ENCODE measurements at regions not wholly inside any gene's neighbourhood (a gene's known extent, or its start where the extent isn't known, plus 50 kb on each side); places are given as distances from the start of the nearest gene placed in this dataset.

DNA sequence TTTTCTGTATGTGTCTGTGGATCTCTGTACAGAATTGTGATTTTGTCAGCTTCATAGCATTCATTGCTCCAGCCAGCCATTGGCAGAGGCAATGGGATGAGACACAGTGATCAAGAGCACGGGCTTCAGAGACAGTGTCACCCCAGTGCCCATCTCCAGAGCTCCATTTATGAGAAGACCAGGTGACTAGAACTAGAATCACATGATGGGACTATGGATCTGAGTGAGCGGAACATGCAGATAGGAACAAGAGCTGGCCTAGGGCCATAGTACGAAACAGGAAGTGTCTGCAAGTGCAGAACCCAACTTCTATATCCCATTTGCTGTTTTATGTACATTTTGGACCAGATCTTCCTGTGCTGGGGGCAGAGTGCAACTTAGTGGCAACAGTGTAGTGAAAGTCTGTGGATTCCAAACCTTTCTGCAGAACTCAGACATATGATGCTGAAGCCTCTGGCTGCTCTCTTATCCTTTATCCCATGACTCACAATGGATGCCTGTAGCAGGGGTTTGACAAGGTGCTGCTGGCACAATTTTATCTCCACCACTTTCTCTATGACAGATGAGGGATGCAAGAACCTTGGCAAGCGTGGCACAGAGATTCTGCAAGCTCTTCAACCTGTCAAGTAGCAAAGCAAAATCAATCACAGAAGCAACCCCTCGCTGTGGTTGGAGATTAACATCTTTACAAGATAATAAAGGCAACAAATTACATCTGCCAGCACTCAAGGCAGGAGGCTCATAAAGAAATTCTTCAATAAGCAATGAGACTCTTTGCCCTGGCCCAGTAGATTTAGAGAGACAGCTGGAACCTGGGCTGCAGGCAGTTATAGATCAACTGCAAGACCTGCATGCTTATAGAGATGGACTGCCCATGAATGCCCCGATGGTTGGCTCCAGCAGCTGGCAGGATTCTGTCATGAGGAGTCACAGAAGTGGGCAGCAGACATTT is 681.3 kb downstream of the TNS3 start:
- H3K9me3 ChIP-seq, result no peaks in the 10 kb centered on the region
- no peak overlapping the region for H3K4me3 ChIP-seq
- no peaks in the 10 kb centered on the region for H3K36me3 ChIP-seq
- WGBS, result 32% methylated on average over 6 of the region's 6 CpGs
- peaks cover 5% of the 10 kb centered on the region for H3K4me1 ChIP-seq (replicated peaks)
- DNase-seq (ENCODE audit: low spot score), result peak; percentile 48
- H3K27me3 ChIP-seq (replicated peaks; ENCODE audit: insufficient read depth), result no peaks in the 10 kb centered on the region
- no peak overlapping the region for H3K27ac ChIP-seq
- TF ChIP-seq POLR2A (IDR thresholded peaks at IDR 0.05) (no peak), POLR2AphosphoS5 (IDR thresholded peaks at IDR 0.05) (peak; percentile 46)
- TF ChIP-seq, protein P1, sequence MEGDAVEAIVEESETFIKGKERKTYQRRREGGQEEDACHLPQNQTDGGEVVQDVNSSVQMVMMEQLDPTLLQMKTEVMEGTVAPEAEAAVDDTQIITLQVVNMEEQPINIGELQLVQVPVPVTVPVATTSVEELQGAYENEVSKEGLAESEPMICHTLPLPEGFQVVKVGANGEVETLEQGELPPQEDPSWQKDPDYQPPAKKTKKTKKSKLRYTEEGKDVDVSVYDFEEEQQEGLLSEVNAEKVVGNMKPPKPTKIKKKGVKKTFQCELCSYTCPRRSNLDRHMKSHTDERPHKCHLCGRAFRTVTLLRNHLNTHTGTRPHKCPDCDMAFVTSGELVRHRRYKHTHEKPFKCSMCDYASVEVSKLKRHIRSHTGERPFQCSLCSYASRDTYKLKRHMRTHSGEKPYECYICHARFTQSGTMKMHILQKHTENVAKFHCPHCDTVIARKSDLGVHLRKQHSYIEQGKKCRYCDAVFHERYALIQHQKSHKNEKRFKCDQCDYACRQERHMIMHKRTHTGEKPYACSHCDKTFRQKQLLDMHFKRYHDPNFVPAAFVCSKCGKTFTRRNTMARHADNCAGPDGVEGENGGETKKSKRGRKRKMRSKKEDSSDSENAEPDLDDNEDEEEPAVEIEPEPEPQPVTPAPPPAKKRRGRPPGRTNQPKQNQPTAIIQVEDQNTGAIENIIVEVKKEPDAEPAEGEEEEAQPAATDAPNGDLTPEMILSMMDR (IDR thresholded peaks at IDR 0.05), result no peak
- intact Hi-C loops (cut with DNase I), result no loop called here

DNA sequence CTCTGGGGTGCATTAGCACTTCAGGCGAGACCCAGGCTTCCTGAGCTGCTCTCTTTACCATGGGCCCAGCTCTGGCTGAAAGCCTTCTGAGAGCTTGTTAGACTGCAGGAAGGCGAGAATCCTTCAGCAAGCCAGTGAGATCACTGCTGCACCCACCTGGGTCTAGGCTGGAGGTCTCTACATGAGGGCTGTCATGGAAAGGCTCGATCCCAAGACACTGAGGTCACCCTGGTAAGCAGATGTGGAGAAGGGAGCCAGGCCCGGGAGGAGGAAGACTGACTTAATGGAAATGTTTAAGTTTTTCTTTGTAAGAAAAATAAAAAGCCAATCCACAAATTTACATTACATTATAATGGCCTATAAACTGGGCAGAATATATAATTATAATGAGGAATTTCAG is 684.5 kb downstream of the TNS3 start:
- Histone ChIP-seq H3K4me3 (no peak overlapping the region), H3K9me3 (no peaks in the 10 kb centered on the region), H3K27ac (no peak overlapping the region), H3K27me3 (replicated peaks; ENCODE audit: insufficient read depth) (no peaks in the 10 kb centered on the region), H3K4me1 (replicated peaks) (peaks cover 5% of the 10 kb centered on the region), H3K36me3 (no peaks in the 10 kb centered on the region)
- intact Hi-C loops (cut with DNase I), result no loop called here
- DNase-seq (ENCODE audit: low spot score), result no peak
- 95% methylated on average over 4 of the region's 4 CpGs for WGBS
- TF ChIP-seq, protein P1 (IDR thresholded peaks at IDR 0.05), result no peak
- TF ChIP-seq POLR2A (IDR thresholded peaks at IDR 0.05), result no peak
- TF ChIP-seq POLR2AphosphoS5 (IDR thresholded peaks at IDR 0.05), result no peak

DNA sequence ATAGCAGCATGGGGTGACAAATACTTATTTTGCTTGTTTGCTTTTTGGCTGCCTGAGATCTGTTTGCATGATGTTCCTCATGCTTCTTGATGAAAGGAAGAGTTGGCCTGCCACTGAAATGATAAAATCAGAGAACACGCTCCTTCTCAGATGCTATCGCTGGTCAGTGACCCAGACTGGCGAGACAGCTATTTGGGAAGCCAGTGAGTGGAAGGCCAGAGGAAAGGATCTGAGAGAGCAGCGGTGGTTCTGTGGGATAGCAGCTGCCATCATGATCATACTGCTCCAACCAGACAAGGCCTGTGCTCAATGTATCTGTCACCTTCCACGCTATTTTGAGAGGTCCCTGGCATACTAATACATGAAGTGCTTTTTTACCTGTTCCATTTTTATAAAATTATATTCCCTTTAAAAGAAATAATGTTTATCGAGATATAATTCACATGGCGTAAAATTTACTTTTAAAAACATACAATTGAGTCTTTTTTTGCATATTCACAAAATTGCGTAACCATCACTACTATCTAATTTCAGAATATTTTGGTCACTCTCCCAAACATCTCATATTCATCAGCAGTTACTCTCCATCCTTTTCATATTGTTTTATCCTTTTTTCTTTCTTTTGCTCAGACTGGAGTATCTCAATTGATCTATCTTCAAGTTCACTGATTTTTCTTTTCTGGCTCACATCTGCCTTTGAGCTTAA is 695.1 kb downstream of the TNS3 start:
- no peak for DNase-seq (ENCODE audit: low spot score)
- TF ChIP-seq POLR2AphosphoS5 (IDR thresholded peaks at IDR 0.05), result no peak
- TF ChIP-seq POLR2A (IDR thresholded peaks at IDR 0.05), result no peak
- TF ChIP-seq, protein P1 (IDR thresholded peaks at IDR 0.05), result no peak
- Histone ChIP-seq H3K27me3 (replicated peaks; ENCODE audit: insufficient read depth) (no peaks in the 10 kb centered on the region), H3K4me3 (no peak overlapping the region), H3K27ac (no peak overlapping the region), H3K9me3 (no peaks in the 10 kb centered on the region), H3K36me3 (no peaks in the 10 kb centered on the region), H3K4me1 (replicated peaks) (peaks cover 2% of the 10 kb centered on the region)
- intact Hi-C loops (cut with DNase I), result no loop called here
- 83% methylated on average over 8 of the region's 8 CpGs for whole genome bisulfite sequencing

DNA sequence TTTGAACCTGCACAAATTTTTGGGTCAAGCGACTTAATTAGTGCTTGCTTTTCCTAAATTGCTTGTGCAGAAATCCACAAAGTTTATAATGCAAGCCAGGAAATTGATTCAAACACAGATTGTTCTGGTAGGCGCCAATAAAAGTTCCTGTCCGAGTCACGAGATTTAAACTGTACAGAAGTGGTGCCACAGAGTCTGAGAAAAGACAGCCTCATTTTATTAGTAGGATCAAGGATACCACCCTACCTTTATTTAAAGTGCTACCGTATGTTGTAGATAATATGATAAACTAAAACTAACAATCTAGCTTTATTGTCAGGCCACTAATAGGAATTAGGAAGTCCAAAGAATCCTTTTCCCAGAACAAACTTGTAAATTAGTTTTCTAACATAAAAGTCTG is 696.7 kb downstream of the TNS3 start:
- H3K27me3 ChIP-seq (replicated peaks; ENCODE audit: insufficient read depth), result no peaks in the 10 kb centered on the region
- intact Hi-C loops (cut with DNase I), result no loop called here
- 32% methylated on average over 5 of the region's 5 CpGs for WGBS
- H3K9me3 ChIP-seq, result no peaks in the 10 kb centered on the region
- no peaks in the 10 kb centered on the region for H3K36me3 ChIP-seq
- DNase-seq (ENCODE audit: low spot score), result peak; percentile 39
- peak; percentile 55 for TF ChIP-seq POLR2AphosphoS5 (IDR thresholded peaks at IDR 0.05)
- TF ChIP-seq POLR2A (IDR thresholded peaks at IDR 0.05), result no peak
- TF ChIP-seq, protein P1 (IDR thresholded peaks at IDR 0.05), result no peak
- H3K4me1 ChIP-seq (replicated peaks), result peaks cover 2% of the 10 kb centered on the region
- H3K27ac ChIP-seq, result no peak overlapping the region
- H3K4me3 ChIP-seq, result no peak overlapping the region
